Neural crest cell (in vitro differentiated cells): ENCODE measurements at regions not wholly inside any gene's neighbourhood (a gene's known extent, or its start where the extent isn't known, plus 50 kb on each side); places are given as distances from the start of the nearest gene placed in this dataset.

Experiments
- DNase-seq: peaks from one replicate; pipeline ENCODE4 v3.0.0; 2021; ENCODE audit warnings: low read depth, mixed read lengths, low spot score
- H3K27ac Mint-ChIP-seq: one replicate; pipeline ENCODE4 v1.8.0; 2021; ENCODE audit warnings: mild to moderate bottlenecking, mixed read lengths; ENCODE audit not compliant: unreplicated experiment
- H3K27me3 Mint-ChIP-seq: 2 replicates; pipeline ENCODE4 v1.8.0; 2021; ENCODE audit warnings: low read depth, mild to moderate bottlenecking, mixed read lengths
- H3K36me3 Mint-ChIP-seq: 2 replicates; pipeline ENCODE4 v1.8.0; 2021; ENCODE audit warnings: low read depth, mild to moderate bottlenecking, mixed read lengths
- H3K4me1 Mint-ChIP-seq: 2 replicates; pipeline ENCODE4 v1.8.0; 2021; ENCODE audit warnings: mixed read lengths
- H3K4me3 Mint-ChIP-seq: one replicate; pipeline ENCODE4 v1.8.0; 2021; ENCODE audit warnings: mild to moderate bottlenecking, mixed read lengths
- H3K9me3 Mint-ChIP-seq: 2 replicates; pipeline ENCODE4 v1.8.0; 2021; ENCODE audit warnings: mixed read lengths
- TF ChIP-seq, protein P1 (sequence below): fragments of 200-600 bp; sonication (generic); conservative IDR thresholded peaks from 2 replicates; pipeline ENCODE4 v1.5.0; 2021; ENCODE audit warnings: antibody characterized with exemption, mild to moderate bottlenecking

DNA sequence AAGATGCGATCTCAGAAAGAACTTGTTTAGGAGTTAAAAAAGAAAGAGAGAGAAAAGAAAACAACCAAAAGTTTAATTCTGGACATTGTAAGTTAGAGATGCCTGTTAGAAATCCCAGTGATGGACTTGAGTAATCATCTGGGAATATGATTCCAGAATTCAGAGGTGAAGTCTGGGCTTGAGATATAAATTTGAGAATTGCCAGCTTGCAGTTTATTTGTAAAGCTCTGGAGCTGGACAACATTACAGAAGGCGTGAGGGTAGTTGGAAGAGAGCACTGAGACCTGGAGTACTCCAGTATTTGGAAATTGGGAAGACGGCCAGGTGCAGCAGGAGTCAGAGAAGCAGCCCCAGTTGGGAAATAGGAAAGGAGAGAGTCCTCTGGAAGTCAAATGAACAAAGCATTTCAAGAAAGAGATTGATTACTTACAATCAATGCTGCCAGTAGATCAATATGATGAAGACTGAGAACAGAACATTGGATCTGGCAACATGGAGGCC, 128.8 kb upstream of the ARHGAP28 start:
- Mint-ChIP-seq H3K27me3 (no peaks in the 10 kb centered on the region), H3K36me3 (no peaks in the 10 kb centered on the region), H3K4me1 (no peaks in the 10 kb centered on the region), H3K9me3 (no peaks in the 10 kb centered on the region), H3K4me3 (no peak overlapping the region), H3K27ac (no peak overlapping the region)
- TF ChIP-seq, protein P1, sequence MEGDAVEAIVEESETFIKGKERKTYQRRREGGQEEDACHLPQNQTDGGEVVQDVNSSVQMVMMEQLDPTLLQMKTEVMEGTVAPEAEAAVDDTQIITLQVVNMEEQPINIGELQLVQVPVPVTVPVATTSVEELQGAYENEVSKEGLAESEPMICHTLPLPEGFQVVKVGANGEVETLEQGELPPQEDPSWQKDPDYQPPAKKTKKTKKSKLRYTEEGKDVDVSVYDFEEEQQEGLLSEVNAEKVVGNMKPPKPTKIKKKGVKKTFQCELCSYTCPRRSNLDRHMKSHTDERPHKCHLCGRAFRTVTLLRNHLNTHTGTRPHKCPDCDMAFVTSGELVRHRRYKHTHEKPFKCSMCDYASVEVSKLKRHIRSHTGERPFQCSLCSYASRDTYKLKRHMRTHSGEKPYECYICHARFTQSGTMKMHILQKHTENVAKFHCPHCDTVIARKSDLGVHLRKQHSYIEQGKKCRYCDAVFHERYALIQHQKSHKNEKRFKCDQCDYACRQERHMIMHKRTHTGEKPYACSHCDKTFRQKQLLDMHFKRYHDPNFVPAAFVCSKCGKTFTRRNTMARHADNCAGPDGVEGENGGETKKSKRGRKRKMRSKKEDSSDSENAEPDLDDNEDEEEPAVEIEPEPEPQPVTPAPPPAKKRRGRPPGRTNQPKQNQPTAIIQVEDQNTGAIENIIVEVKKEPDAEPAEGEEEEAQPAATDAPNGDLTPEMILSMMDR: no peak
- DNase-seq: no peak

- TF ChIP-seq, protein P1: no peak
- H3K4me1 Mint-ChIP-seq: no peaks in the 10 kb centered on the region
- no peaks in the 10 kb centered on the region for H3K9me3 Mint-ChIP-seq
- no peak overlapping the region for H3K27ac Mint-ChIP-seq
- no peaks in the 10 kb centered on the region for H3K36me3 Mint-ChIP-seq
- no peak for DNase-seq
- no peaks in the 10 kb centered on the region for H3K27me3 Mint-ChIP-seq
- no peak overlapping the region for H3K4me3 Mint-ChIP-seq
Measured at GRCh38 chr18:6601241-6601640, 128.3 kb upstream of the ARHGAP28 start.

DNA sequence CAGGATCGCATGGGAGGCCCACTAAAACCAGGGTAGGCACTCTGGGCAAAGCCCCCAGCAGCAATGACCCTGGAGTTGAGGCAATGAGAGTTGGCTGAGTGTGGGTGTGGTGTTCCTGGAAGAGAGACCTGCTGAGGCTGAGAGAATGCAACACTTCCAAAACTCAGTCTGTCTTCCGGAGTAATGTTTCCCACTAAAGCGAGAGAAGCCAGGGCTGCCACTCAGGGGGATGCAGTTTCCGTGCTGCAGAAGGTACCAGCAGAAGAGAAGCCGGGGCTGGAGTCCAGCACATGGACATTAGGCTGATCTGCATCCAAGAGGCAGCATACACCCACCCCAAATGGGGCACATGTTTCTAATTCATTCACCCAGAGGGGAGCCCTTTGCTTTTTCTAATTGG, 127.2 kb upstream of the ARHGAP28 start:
- Mint-ChIP-seq H3K27ac (no peak overlapping the region), H3K4me1 (peaks cover 5% of the 10 kb centered on the region), H3K9me3 (no peaks in the 10 kb centered on the region), H3K36me3 (no peaks in the 10 kb centered on the region), H3K4me3 (no peak overlapping the region), H3K27me3 (no peaks in the 10 kb centered on the region)
- DNase-seq: no peak
- TF ChIP-seq, protein P1: no peak

DNA sequence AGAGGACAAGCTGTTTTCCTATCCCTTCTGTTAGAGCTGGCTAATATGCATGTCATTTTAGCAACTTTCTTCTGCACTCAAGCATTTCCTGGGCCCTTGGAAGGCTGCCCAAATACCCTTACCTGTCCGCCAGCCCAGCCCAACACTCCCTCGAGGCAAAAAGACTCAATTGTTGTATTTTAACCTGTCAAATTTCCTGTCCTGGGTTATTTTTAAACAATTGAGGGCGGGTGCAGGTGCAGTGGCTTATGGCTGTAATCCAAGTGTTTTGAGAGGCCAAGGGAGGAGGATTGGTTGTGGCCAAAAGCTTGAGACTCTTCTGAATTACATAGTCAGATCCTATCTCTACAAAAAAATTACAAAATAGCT, 125.0 kb upstream of the ARHGAP28 start:
- DNase-seq: no peak
- Mint-ChIP-seq H3K27ac (no peak overlapping the region), H3K4me3 (no peak overlapping the region), H3K27me3 (no peaks in the 10 kb centered on the region), H3K9me3 (no peaks in the 10 kb centered on the region), H3K4me1 (peaks cover 9% of the 10 kb centered on the region), H3K36me3 (no peaks in the 10 kb centered on the region)
- TF ChIP-seq, protein P1: no peak

- H3K4me1 Mint-ChIP-seq: peaks cover 9% of the 10 kb centered on the region
- no peaks in the 10 kb centered on the region for H3K9me3 Mint-ChIP-seq
- TF ChIP-seq, protein P1: no peak
- H3K27me3 Mint-ChIP-seq: no peaks in the 10 kb centered on the region
- H3K27ac Mint-ChIP-seq: no peak overlapping the region
- no peaks in the 10 kb centered on the region for H3K36me3 Mint-ChIP-seq
- DNase-seq: no peak
- no peak overlapping the region for H3K4me3 Mint-ChIP-seq
Measured at GRCh38 chr18:6605115-6605869, 124.2 kb upstream of the ARHGAP28 start.
